H1 (cell line): ENCODE measurements at regions not wholly inside any gene's neighbourhood (a gene's known extent, or its start where the extent isn't known, plus 50 kb on each side); places are given as distances from the start of the nearest gene placed in this dataset.

Source experiments
- CTCF ChIA-PET: fragments of 300-600 bp; sonication (Branson Sonifier 250); formaldehyde crosslinking; loops from one replicate; lab custom pipeline; 2021; ENCODE audit not compliant: partially characterized antibody; lab: Charles Lee
- POLR2A ChIA-PET: fragments of 300-600 bp; sonication (Branson Sonifier 250); formaldehyde crosslinking; loops from one replicate; lab custom pipeline; 2021; ENCODE audit warnings: inconsistent platforms; ENCODE audit not compliant: partially characterized antibody; lab: Charles Lee
- DNase-seq, 2 experiments: peaks; one replicate each; pipeline versions ENCODE4 v3.0.0 to v3.0.0-alpha.2; 2010 to 2022; ENCODE audit warnings: low spot score in 2 of 2, low read depth in 1 of 2, mixed read lengths in 1 of 2
- FAIRE-seq: peaks from 2 replicates; lab custom pipeline; 2011; peaks lifted over from hg19 to GRCh38; lab: Jason Lieb, UNC
- H2AFZ ChIP-seq: 2 replicates; pipeline ENCODE4 v1.8.1; 2012; ENCODE audit warnings: low read length, inconsistent platforms
- H2AK5ac ChIP-seq: 2 replicates; pipeline ENCODE4 v1.6.1; 2013; ENCODE audit warnings: low read depth, low read length
- H2BK120ac ChIP-seq: replicated peaks from 2 replicates; pipeline ENCODE3; 2013; ENCODE audit warnings: low read depth, low read length, inconsistent platforms
- H2BK12ac ChIP-seq: 2 replicates; pipeline ENCODE4 v1.6.1; 2013; ENCODE audit warnings: low read depth, low read length
- H2BK15ac ChIP-seq: 2 replicates; pipeline ENCODE4 v1.6.1; 2013; ENCODE audit warnings: low read length
- H2BK20ac ChIP-seq: 2 replicates; pipeline ENCODE4 v1.6.1; 2013; ENCODE audit warnings: low read length
- H2BK5ac ChIP-seq: 2 replicates; pipeline ENCODE4 v1.6.1; 2013; ENCODE audit warnings: low read depth, low read length
- H3K14ac ChIP-seq: 2 replicates; pipeline ENCODE4 v1.6.1; 2013; ENCODE audit warnings: inconsistent platforms; ENCODE audit not compliant: insufficient read length
- H3K18ac ChIP-seq: 2 replicates; pipeline ENCODE4 v1.6.1; 2013; ENCODE audit warnings: low read length; ENCODE audit errors: extremely low read depth
- H3K23ac ChIP-seq: 2 replicates; pipeline ENCODE4 v1.6.1; 2013; ENCODE audit warnings: inconsistent platforms; ENCODE audit not compliant: insufficient read length
- H3K23me2 ChIP-seq: 2 replicates; pipeline ENCODE4 v1.6.1; 2013; ENCODE audit warnings: low read depth, low read length
- H3K27ac ChIP-seq: 2 replicates; pipeline ENCODE4 v1.6.1; 2011; ENCODE audit warnings: low read depth, low read length, inconsistent platforms
- H3K27me3 ChIP-seq, 4 experiments: replicated peaks in 1 of 4; 1 replicate in 1 of 4; 2 replicates in 3 of 4; pipeline versions ENCODE4 v1.6.1 to v1.8.1; 2011 to 2013; ENCODE audit warnings: low read length in 3 of 4, mild to moderate bottlenecking in 3 of 4, inconsistent platforms in 2 of 4, mixed read lengths in 2 of 4, moderate library complexity in 1 of 4; ENCODE audit not compliant: control insufficient read depth in 3 of 4, insufficient read depth in 3 of 4; ENCODE audit errors: extremely low read depth in 1 of 4
- H3K36me3 ChIP-seq, 4 experiments: 2 replicates each; pipeline versions ENCODE4 v1.6.1 to v1.8.1; 2011 to 2013; ENCODE audit warnings: mild to moderate bottlenecking in 4 of 4, low read length in 3 of 4, moderate library complexity in 2 of 4, control low read depth in 1 of 4, inconsistent platforms in 1 of 4; ENCODE audit not compliant: insufficient read depth in 4 of 4, control insufficient read depth in 2 of 4
- H3K4ac ChIP-seq: replicated peaks from 2 replicates; pipeline ENCODE3; 2013; ENCODE audit warnings: low read length, low read depth, mixed read lengths, inconsistent platforms; ENCODE audit not compliant: insufficient read length
- H3K4me1 ChIP-seq, 4 experiments: replicated peaks in 1 of 4; 1 replicate in 1 of 4; 2 replicates in 3 of 4; pipeline versions ENCODE4 v1.6.1 to v1.8.1; 2011 to 2013; ENCODE audit warnings: low read length in 3 of 4, inconsistent platforms in 2 of 4, mixed read lengths in 1 of 4; ENCODE audit not compliant: insufficient read depth in 4 of 4, control insufficient read depth in 3 of 4
- H3K4me2 ChIP-seq, 2 experiments: 2 replicates each; pipeline versions ENCODE4 v1.6.1 to v1.8.1; 2011 to 2013; ENCODE audit warnings: low read depth in 2 of 2, low read length in 2 of 2, control low read depth in 1 of 2, inconsistent platforms in 1 of 2, mild to moderate bottlenecking in 1 of 2; ENCODE audit not compliant: insufficient read depth in 1 of 2
- H3K4me3 ChIP-seq, 4 experiments: fragments of 200-600, 300-600 bp in 1 of 4; sonication (generic), shearing (Covaris generic), sonication (Bioruptor Twin) in 1 of 4; 2 replicates each; pipeline versions ENCODE4 v1.5.1 to v1.8.1; 2011 to 2016; ENCODE audit warnings: low read length in 4 of 4, low read depth in 3 of 4, control low read depth in 2 of 4, inconsistent platforms in 2 of 4, mild to moderate bottlenecking in 2 of 4, mixed read lengths in 1 of 4, moderate library complexity in 1 of 4; ENCODE audit not compliant: insufficient read depth in 2 of 4; ENCODE audit errors: extremely low read depth in 1 of 4
- H3K56ac ChIP-seq: replicated peaks from 2 replicates; pipeline ENCODE3; 2013; ENCODE audit warnings: low read depth, mild to moderate bottlenecking, mixed read lengths, low read length, inconsistent platforms; ENCODE audit not compliant: insufficient read length
- H3K79me1 ChIP-seq: 2 replicates; pipeline ENCODE4 v1.6.1; 2013; ENCODE audit warnings: low read depth, low read length, control low read depth
- H3K79me2 ChIP-seq, 2 experiments: 2 replicates each; pipeline versions ENCODE4 v1.6.1 to v1.8.1; 2012 to 2013; ENCODE audit warnings: low read length in 2 of 2, mild to moderate bottlenecking in 2 of 2, inconsistent platforms in 1 of 2; ENCODE audit not compliant: insufficient read depth in 2 of 2, control insufficient read depth in 1 of 2
- H3K9ac ChIP-seq, 4 experiments: replicated peaks in 1 of 4; 1 replicate in 1 of 4; 2 replicates in 3 of 4; pipeline versions ENCODE4 v1.6.1 to v1.8.1; 2011 to 2013; ENCODE audit warnings: low read depth in 3 of 4, low read length in 3 of 4, control low read depth in 2 of 4, mild to moderate bottlenecking in 2 of 4, moderate library complexity in 2 of 4, inconsistent platforms in 1 of 4; ENCODE audit errors: extremely low read depth in 1 of 4
- H3K9me3 ChIP-seq, 2 experiments: 2 replicates each; pipeline versions ENCODE4 v1.6.1 to v1.8.1; 2012 to 2013; ENCODE audit warnings: mild to moderate bottlenecking in 2 of 2, moderate library complexity in 2 of 2, control low read depth in 1 of 2, inconsistent platforms in 1 of 2, low read depth in 1 of 2, low read length in 1 of 2, mixed read lengths in 1 of 2; ENCODE audit not compliant: insufficient read depth in 2 of 2
- H4K20me1 ChIP-seq, 2 experiments: replicated peaks in 1 of 2; 2 replicates each; pipeline versions ENCODE3 to v1.8.1; 2011 to 2013; ENCODE audit warnings: inconsistent platforms in 2 of 2, low read length in 2 of 2, mild to moderate bottlenecking in 1 of 2; ENCODE audit not compliant: insufficient read depth in 2 of 2, control insufficient read depth in 1 of 2
- H4K5ac ChIP-seq: 2 replicates; pipeline ENCODE4 v1.6.1; 2013; ENCODE audit warnings: low read length, low read depth, mixed read lengths, inconsistent platforms; ENCODE audit not compliant: insufficient read length
- H4K8ac ChIP-seq: 2 replicates; pipeline ENCODE4 v1.8.0; 2013; ENCODE audit warnings: mild to moderate bottlenecking, moderate library complexity, low read length, inconsistent platforms; ENCODE audit not compliant: insufficient read depth; ENCODE audit errors: extremely low read depth
- H4K91ac ChIP-seq: replicated peaks from 2 replicates; pipeline ENCODE3; 2013; ENCODE audit warnings: low read length, mixed read lengths, inconsistent platforms; ENCODE audit not compliant: insufficient read length
- CEBPB ChIP-seq: IDR thresholded peaks from 2 replicates; pipeline ENCODE4 v1.6.1; 2012; ENCODE audit warnings: low read depth, low read length
- CTCF ChIP-seq, 3 experiments: IDR thresholded peaks; 1 replicate in 2 of 3; 2 replicates in 1 of 3; pipeline versions ENCODE4 v1.5.1 to v1.6.1; 2011; ENCODE audit warnings: low read length in 3 of 3, mild to moderate bottlenecking in 3 of 3, inconsistent platforms in 2 of 3, low read depth in 1 of 3, moderate library complexity in 1 of 3; ENCODE audit not compliant: insufficient read depth in 1 of 3; ENCODE audit errors: control extremely low read depth in 1 of 3
- GTF2F1 ChIP-seq: IDR thresholded peaks from 2 replicates; pipeline ENCODE4 v1.6.1; 2012; ENCODE audit warnings: low read depth, low read length, improper control_type of control experiment, borderline replicate concordance
- JUN ChIP-seq: IDR thresholded peaks from 2 replicates; pipeline ENCODE4 v1.6.1; 2011; ENCODE audit warnings: low read depth, mild to moderate bottlenecking, improper control_type of control experiment, low read length
- POLR2A ChIP-seq, 2 experiments: IDR thresholded peaks; 1 replicate in 1 of 2; 2 replicates in 1 of 2; pipeline ENCODE4 v1.6.1; 2011; ENCODE audit warnings: low read depth in 2 of 2, low read length in 2 of 2, mild to moderate bottlenecking in 2 of 2; ENCODE audit errors: control extremely low read depth in 1 of 2
- POLR2AphosphoS5 ChIP-seq: IDR thresholded peaks from 2 replicates; pipeline ENCODE4 v1.6.1; 2011; ENCODE audit warnings: low read depth, low read length
- TAF1 ChIP-seq: IDR thresholded peaks from 2 replicates; pipeline ENCODE4 v1.6.1; 2011; ENCODE audit warnings: mild to moderate bottlenecking, low read depth, low read length
- WGBS, 2 experiments: shearing (Covaris generic) in 1 of 2; methylation state at CpG; one replicate each; pipeline versions ENCODE4 v1.1.6 to v1.1.7; 2013 to 2015; ENCODE audit warnings: low lambda C conversion rate in 2 of 2, mixed read lengths in 2 of 2, inconsistent platforms in 1 of 2, low coverage in 1 of 2, missing lambda C conversion rate in 1 of 2; ENCODE audit not compliant: insufficient replicate concordance in 2 of 2, insufficient coverage in 1 of 2, insufficient read length in 1 of 2; ENCODE audit errors: extremely low coverage in 1 of 2, missing lambda C conversion rate in 1 of 2; 5-methylcytosine and 5-hydroxymethylcytosine counted together

GRCh38 chr15:96501362-96501761, 170.9 kb downstream of the NR2F2 start:
- H3K27me3 ChIP-seq, result no peaks in the 10 kb centered on the region
- no peak overlapping the region for H3K4me3 ChIP-seq
- no peak overlapping the region for H4K8ac ChIP-seq
- H2BK15ac ChIP-seq, result no peak overlapping the region
- FAIRE-seq (no peak), DNase-seq (no peak)
- H2AFZ ChIP-seq, result no peak overlapping the region
- no peak overlapping the region for H3K27ac ChIP-seq
- 89% methylated on average over 1 of the region's 1 CpG; no CpG with 5 or more reads in 1 of the 2 experiments for WGBS, 2 experiments
- H3K56ac ChIP-seq, result no peak overlapping the region
- H3K79me1 ChIP-seq, result no peaks in the 10 kb centered on the region
- no peak overlapping the region for H3K18ac ChIP-seq
- no peaks in the 10 kb centered on the region for H3K4me1 ChIP-seq
- H3K14ac ChIP-seq, result no peak overlapping the region
- H3K4me2 ChIP-seq, result no peak overlapping the region
- ChIA-PET CTCF (interaction anchor here (1.0 to 2.0 kb wide), 4 partner anchors 10 to 744 kb away, joined by 3 to 12 read pairs (median 4); no protein-coding TSS in a partner anchor), POLR2A (no interaction called here)
- H4K5ac ChIP-seq, result no peak overlapping the region
- H3K23ac ChIP-seq, result no peak overlapping the region
- H3K4ac ChIP-seq, result no peak overlapping the region
- H3K36me3 ChIP-seq, result no peaks in the 10 kb centered on the region
- H3K79me2 ChIP-seq, result no peaks in the 10 kb centered on the region
- no peak overlapping the region for H4K91ac ChIP-seq
- no peak overlapping the region for H2BK5ac ChIP-seq
- H3K23me2 ChIP-seq, result no peaks in the 10 kb centered on the region
- H2BK20ac ChIP-seq, result no peak overlapping the region
- no peak for TF ChIP-seq JUN
- no peak for TF ChIP-seq GTF2F1
- TF ChIP-seq TAF1, result no peak
- no peak for TF ChIP-seq CEBPB
- TF ChIP-seq POLR2AphosphoS5, result no peak
- no peak for TF ChIP-seq POLR2A (IDR thresholded peaks at IDR 0.05; ENCODE audit: control extremely low read depth in 1 of 2, low read depth in 2 of 2, low read length in 2 of 2)
- no peak for TF ChIP-seq CTCF (IDR thresholded peaks at IDR 0.05; ENCODE audit: control extremely low read depth in 1 of 3, insufficient read depth in 1 of 3, low read depth in 1 of 3, low read length in 3 of 3)
- H3K9ac ChIP-seq, result no peak overlapping the region
- no peaks in the 10 kb centered on the region for H4K20me1 ChIP-seq
- no peak overlapping the region for H2AK5ac ChIP-seq
- H2BK12ac ChIP-seq, result no peak overlapping the region
- H3K9me3 ChIP-seq, result no peaks in the 10 kb centered on the region
- H2BK120ac ChIP-seq, result no peak overlapping the region
